ENCODE measurements at regions not wholly inside any gene's neighbourhood (a gene's known extent, or its start where the extent isn't known, plus 50 kb on each side); places are given as distances from the start of the nearest gene placed in this dataset.

DNA sequence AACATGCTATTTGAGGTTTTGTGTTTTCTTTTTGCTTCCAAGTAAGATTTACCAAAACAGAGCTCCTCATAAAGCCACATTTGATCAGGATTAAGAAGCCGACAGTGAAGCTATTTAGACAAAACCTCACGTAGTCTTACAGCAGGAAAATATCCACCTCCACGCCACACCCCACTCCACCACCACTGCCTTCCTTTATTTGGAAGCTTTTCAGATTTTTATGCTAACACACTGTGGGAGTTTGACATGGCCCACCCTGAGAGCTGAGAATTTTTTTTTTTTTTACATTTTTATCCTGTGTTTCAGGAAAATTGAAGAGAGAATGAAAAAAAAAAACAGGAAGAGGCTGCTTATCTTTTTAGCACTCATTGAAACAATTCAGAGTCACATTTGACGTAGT is 104.8 kb upstream of the MC3R start:
- DNase-seq (ENCODE audit: low spot score) (no peak), ATAC-seq (ENCODE audit: low read depth) (no peak)
- Histone ChIP-seq H3K36me3 (ENCODE audit: low read depth) (no peaks in the 10 kb centered on the region), H3K9me3 (ENCODE audit: severe bottlenecking) (peaks cover 4% of the 10 kb centered on the region), H3K4me1 (ENCODE audit: insufficient read depth, poor library complexity, severe bottlenecking) (no peaks in the 10 kb centered on the region), H3K27ac (ENCODE audit: poor library complexity, severe bottlenecking) (no peak overlapping the region), H3K4me3 (ENCODE audit: severe bottlenecking) (no peak overlapping the region), H3K27me3 (ENCODE audit: insufficient read depth, poor library complexity, severe bottlenecking) (peaks cover 12% of the 10 kb centered on the region)
- TF ChIP-seq, protein P1, sequence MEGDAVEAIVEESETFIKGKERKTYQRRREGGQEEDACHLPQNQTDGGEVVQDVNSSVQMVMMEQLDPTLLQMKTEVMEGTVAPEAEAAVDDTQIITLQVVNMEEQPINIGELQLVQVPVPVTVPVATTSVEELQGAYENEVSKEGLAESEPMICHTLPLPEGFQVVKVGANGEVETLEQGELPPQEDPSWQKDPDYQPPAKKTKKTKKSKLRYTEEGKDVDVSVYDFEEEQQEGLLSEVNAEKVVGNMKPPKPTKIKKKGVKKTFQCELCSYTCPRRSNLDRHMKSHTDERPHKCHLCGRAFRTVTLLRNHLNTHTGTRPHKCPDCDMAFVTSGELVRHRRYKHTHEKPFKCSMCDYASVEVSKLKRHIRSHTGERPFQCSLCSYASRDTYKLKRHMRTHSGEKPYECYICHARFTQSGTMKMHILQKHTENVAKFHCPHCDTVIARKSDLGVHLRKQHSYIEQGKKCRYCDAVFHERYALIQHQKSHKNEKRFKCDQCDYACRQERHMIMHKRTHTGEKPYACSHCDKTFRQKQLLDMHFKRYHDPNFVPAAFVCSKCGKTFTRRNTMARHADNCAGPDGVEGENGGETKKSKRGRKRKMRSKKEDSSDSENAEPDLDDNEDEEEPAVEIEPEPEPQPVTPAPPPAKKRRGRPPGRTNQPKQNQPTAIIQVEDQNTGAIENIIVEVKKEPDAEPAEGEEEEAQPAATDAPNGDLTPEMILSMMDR (IDR thresholded peaks at IDR 0.05; ENCODE audit: poor library complexity, severe bottlenecking), result no peak

DNA sequence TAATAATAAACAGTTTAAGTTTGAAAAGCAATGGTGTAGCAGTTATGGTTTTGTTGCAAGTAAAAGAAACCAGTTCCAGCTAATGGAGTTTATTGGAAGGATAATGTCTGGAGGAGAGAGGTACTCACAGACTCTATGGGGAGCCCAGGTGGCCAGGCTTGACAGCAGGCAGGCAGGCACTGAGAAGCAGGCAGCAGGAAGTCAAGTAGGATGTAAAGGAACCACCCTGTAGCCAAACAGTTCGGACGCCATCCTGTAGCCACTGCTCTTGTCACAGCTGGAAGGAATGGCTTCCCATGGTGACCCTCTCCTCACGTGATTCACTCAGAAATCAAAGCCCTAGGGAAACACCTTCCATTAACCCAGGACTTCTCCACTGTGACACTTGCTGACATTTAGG is 96.7 kb upstream of the MC3R start:
- TF ChIP-seq, protein P1 (IDR thresholded peaks at IDR 0.05; ENCODE audit: poor library complexity, severe bottlenecking), result no peak

DNA sequence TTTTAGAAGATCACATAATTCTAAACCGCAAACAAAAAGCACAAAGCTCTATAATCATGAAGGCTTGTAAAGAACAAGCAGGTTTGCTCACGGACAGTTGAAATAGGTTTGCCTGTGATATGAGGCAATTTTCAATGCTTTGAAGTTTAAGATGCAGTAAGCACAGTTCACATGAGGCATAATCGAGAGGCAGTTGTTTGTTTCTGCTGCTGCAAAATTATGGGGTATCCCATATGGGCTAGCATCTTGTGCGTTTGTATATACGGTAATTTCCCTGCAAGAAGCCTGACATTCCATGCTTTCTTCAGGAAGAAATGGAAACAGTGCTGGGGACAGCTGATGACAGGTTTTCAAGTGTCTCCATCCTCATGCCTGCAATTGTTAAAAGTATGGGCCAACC is 94.6 kb upstream of the MC3R start:
- DNase-seq (ENCODE audit: low spot score) (no peak), ATAC-seq (ENCODE audit: low read depth) (no peak)
- TF ChIP-seq, protein P1 (IDR thresholded peaks at IDR 0.05; ENCODE audit: poor library complexity, severe bottlenecking), result no peak
- Histone ChIP-seq H3K27me3 (ENCODE audit: insufficient read depth, poor library complexity, severe bottlenecking) (peaks cover 47% of the 10 kb centered on the region), H3K9me3 (ENCODE audit: severe bottlenecking) (no peaks in the 10 kb centered on the region), H3K4me1 (ENCODE audit: insufficient read depth, poor library complexity, severe bottlenecking) (no peaks in the 10 kb centered on the region), H3K4me3 (ENCODE audit: severe bottlenecking) (no peak overlapping the region), H3K36me3 (ENCODE audit: low read depth) (no peaks in the 10 kb centered on the region), H3K27ac (ENCODE audit: poor library complexity, severe bottlenecking) (no peak overlapping the region)

More for the DNA sequence above, 96.7 kb upstream of the MC3R start:
- no peak overlapping the region for H3K4me3 ChIP-seq (ENCODE audit: severe bottlenecking)
- ATAC-seq (ENCODE audit: low read depth) (no peak; the same call in 2 of the 3 replicates), DNase-seq (ENCODE audit: low spot score) (no peak)
- no peaks in the 10 kb centered on the region for H3K9me3 ChIP-seq (ENCODE audit: severe bottlenecking)
- peaks cover 30% of the 10 kb centered on the region for H3K27me3 ChIP-seq (ENCODE audit: insufficient read depth, poor library complexity, severe bottlenecking)
- H3K4me1 ChIP-seq (ENCODE audit: insufficient read depth, poor library complexity, severe bottlenecking), result no peaks in the 10 kb centered on the region
- H3K36me3 ChIP-seq (ENCODE audit: low read depth), result no peaks in the 10 kb centered on the region
- H3K27ac ChIP-seq (ENCODE audit: poor library complexity, severe bottlenecking), result no peak overlapping the region

DNA sequence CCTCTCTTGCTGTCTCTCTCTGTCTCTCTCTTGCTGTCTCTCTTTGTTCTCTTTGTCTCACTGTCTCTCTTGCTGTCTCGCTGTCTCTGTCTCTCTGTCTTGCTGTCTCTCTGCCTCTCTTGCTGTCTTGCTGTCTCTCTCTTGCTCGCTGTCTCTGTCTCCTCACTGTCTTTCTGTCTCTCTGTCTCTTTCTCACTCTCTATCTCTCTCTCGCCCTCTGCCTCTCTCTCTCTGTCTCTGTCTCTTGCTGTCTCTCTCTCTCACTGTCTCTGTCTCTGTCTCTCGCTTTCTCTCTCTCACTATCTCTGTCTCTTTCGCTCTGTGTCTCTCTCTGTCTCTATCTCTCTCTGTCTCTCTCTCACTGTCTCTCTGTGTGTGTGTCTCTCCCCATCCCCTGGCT is 92.9 kb upstream of the MC3R start:
- Histone ChIP-seq H3K27me3 (ENCODE audit: insufficient read depth, poor library complexity, severe bottlenecking) (peaks cover 64% of the 10 kb centered on the region), H3K27ac (ENCODE audit: poor library complexity, severe bottlenecking) (no peak overlapping the region), H3K36me3 (ENCODE audit: low read depth) (no peaks in the 10 kb centered on the region), H3K4me1 (ENCODE audit: insufficient read depth, poor library complexity, severe bottlenecking) (no peaks in the 10 kb centered on the region), H3K4me3 (ENCODE audit: severe bottlenecking) (no peak overlapping the region), H3K9me3 (ENCODE audit: severe bottlenecking) (no peaks in the 10 kb centered on the region)
- DNase-seq (ENCODE audit: low spot score) (no peak), ATAC-seq (ENCODE audit: low read depth) (no peak)
- TF ChIP-seq, protein P1 (IDR thresholded peaks at IDR 0.05; ENCODE audit: poor library complexity, severe bottlenecking), result no peak

DNA sequence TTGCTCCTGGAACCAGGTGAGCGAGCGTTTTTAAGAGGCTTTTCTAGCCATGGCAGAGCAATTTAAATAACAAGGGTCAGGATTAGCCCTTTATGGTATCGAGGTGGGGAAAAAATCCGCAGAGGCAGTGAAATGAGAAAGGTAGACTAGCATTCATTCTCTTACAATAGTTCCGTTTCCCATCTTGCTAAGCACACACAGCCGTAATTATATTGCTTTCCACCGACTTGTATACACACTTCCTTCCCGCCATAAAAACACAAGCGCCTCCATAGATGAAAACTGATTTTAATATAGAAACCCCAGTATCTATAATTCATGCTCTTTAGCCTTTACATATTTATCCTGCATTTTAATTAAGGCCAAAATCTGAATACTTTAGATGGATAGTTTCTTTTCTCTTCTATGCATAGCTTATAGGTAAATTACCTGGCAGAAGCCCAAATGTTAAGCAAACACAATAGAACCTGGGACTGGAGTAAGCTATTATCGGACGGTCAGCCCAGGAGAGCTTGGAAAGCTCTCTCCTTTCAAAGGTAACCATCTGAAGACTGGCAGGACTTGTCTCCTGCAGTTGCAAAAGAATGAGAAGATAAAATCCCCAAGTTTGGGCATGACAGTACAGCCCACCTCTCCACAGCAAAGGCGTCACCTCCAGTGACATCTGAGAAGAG is 90.9 kb upstream of the MC3R start:
- TF ChIP-seq, protein P1 (IDR thresholded peaks at IDR 0.05; ENCODE audit: poor library complexity, severe bottlenecking), result no peak
- H3K36me3 ChIP-seq (ENCODE audit: low read depth), result no peaks in the 10 kb centered on the region
- H3K4me3 ChIP-seq (ENCODE audit: severe bottlenecking), result no peak overlapping the region
- no peaks in the 10 kb centered on the region for H3K4me1 ChIP-seq (ENCODE audit: insufficient read depth, poor library complexity, severe bottlenecking)
- H3K27me3 ChIP-seq (ENCODE audit: insufficient read depth, poor library complexity, severe bottlenecking), result peaks cover 73% of the 10 kb centered on the region
- H3K9me3 ChIP-seq (ENCODE audit: severe bottlenecking), result no peaks in the 10 kb centered on the region
- H3K27ac ChIP-seq (ENCODE audit: poor library complexity, severe bottlenecking), result no peak overlapping the region
- ATAC-seq (ENCODE audit: low read depth), result no peak
- no peak for DNase-seq (ENCODE audit: low spot score)

Data from RWPE2 (cell line).